SK-N-SH treated with all-trans-retinoic acid at 6 μM for 48 hours (cell line): ENCODE measurements at regions not wholly inside any gene's neighbourhood (a gene's known extent, or its start where the extent isn't known, plus 50 kb on each side); places are given as distances from the start of the nearest gene placed in this dataset.

Experiments
- ARNTL ChIP-seq: fragments of 450-650 bp; formaldehyde crosslinking; IDR thresholded peaks from 2 replicates; pipeline ENCODE4 v1.5.0; 2020; ENCODE audit warnings: low read depth, mild to moderate bottlenecking, moderate library complexity, borderline replicate concordance
- CSDC2 ChIP-seq: fragments of 250-450 bp; sonication (Bioruptor Pico); IDR thresholded peaks from 2 replicates; pipeline ENCODE4 v1.5.0; 2020; ENCODE audit warnings: mild to moderate bottlenecking, moderate library complexity
- ESRRG ChIP-seq: fragments of 250-450 bp; sonication (Bioruptor Pico); IDR thresholded peaks from 2 replicates; pipeline ENCODE4 v1.6.1; 2021; ENCODE audit warnings: mild to moderate bottlenecking
- GLIS3 ChIP-seq: fragments of 250-450 bp; sonication (Bioruptor Pico); IDR thresholded peaks from 2 replicates; pipeline ENCODE4 v1.5.0; 2020; ENCODE audit warnings: mild to moderate bottlenecking, moderate library complexity
- PPARA ChIP-seq: fragments of 250-450 bp; sonication (Bioruptor Pico); IDR thresholded peaks from 2 replicates; pipeline ENCODE4 v1.5.0; 2020; ENCODE audit warnings: mild to moderate bottlenecking, borderline replicate concordance
- RARB ChIP-seq: fragments of 250-450 bp; sonication (Bioruptor Pico); IDR thresholded peaks from 2 replicates; pipeline ENCODE4 v1.8.0; 2021; ENCODE audit warnings: mild to moderate bottlenecking, moderate library complexity
- SNAI2 ChIP-seq: fragments of 250-450 bp; sonication (Bioruptor Pico); IDR thresholded peaks from 2 replicates; pipeline ENCODE4 v1.5.0; 2020; ENCODE audit warnings: mild to moderate bottlenecking, moderate library complexity
- ZFP30 ChIP-seq: fragments of 450-650 bp; formaldehyde crosslinking; IDR thresholded peaks from 2 replicates; pipeline ENCODE4 v1.5.0; 2022; ENCODE audit warnings: mild to moderate bottlenecking, moderate library complexity
- ZNF565 ChIP-seq: fragments of 450-650 bp; formaldehyde crosslinking; conservative IDR thresholded peaks from 2 replicates; pipeline ENCODE4 v1.5.0; 2020; ENCODE audit warnings: low read depth, mild to moderate bottlenecking, moderate library complexity
- TF ChIP-seq, protein P1 (sequence below): fragments of 250-450 bp; sonication (Bioruptor Pico); IDR thresholded peaks from 2 replicates; pipeline ENCODE4 v1.8.0; 2020; ENCODE audit warnings: mild to moderate bottlenecking, moderate library complexity, borderline replicate concordance
- TF ChIP-seq, protein P2 (sequence below): fragments of 250-450 bp; sonication (Bioruptor Pico); IDR thresholded peaks from 2 replicates; pipeline ENCODE4 v1.5.0; 2020; ENCODE audit warnings: mild to moderate bottlenecking, moderate library complexity
- TF ChIP-seq, protein P3 (sequence below): fragments of 250-450 bp; sonication (Bioruptor Pico); IDR thresholded peaks from 2 replicates; pipeline ENCODE4 v1.5.1; 2021; ENCODE audit warnings: mild to moderate bottlenecking, moderate library complexity
- TF ChIP-seq, protein P4 (sequence below): fragments of 250-450 bp; sonication (Bioruptor Pico); IDR thresholded peaks from 2 replicates; pipeline ENCODE4 v1.5.1; 2020; ENCODE audit warnings: low read depth, mild to moderate bottlenecking, moderate library complexity

DNA sequence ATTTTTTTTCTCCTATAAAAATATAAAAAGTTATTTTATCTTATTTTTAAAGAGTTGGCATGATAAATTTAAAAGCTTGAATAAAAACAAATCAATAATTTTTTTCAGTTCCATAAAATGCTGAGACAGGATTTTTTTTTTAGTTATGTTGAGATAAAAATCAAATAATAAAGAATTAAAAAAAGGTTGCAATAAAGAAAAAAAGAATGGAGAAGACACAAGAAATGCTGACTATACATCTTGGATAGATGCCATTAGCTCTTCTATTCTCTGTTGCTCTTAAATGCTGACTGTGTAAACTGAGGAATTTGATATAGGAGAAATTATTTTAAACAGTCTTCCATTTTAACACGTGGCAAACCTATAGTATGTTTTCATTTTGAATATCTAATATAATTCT is 2298.5 kb downstream of the MRPL39 start:
- no peak for TF ChIP-seq PPARA
- no peak for TF ChIP-seq SNAI2 (CRISPR knock-in tag)
- no peak for TF ChIP-seq ZFP30 (CRISPR knock-in tag)
- TF ChIP-seq RARB (CRISPR knock-in tag) = no peak
- TF ChIP-seq, protein P1, sequence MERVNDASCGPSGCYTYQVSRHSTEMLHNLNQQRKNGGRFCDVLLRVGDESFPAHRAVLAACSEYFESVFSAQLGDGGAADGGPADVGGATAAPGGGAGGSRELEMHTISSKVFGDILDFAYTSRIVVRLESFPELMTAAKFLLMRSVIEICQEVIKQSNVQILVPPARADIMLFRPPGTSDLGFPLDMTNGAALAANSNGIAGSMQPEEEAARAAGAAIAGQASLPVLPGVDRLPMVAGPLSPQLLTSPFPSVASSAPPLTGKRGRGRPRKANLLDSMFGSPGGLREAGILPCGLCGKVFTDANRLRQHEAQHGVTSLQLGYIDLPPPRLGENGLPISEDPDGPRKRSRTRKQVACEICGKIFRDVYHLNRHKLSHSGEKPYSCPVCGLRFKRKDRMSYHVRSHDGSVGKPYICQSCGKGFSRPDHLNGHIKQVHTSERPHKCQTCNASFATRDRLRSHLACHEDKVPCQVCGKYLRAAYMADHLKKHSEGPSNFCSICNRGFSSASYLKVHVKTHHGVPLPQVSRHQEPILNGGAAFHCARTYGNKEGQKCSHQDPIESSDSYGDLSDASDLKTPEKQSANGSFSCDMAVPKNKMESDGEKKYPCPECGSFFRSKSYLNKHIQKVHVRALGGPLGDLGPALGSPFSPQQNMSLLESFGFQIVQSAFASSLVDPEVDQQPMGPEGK = no peak
- TF ChIP-seq ESRRG = no peak
- no peak for TF ChIP-seq ARNTL
- TF ChIP-seq, protein P2, sequence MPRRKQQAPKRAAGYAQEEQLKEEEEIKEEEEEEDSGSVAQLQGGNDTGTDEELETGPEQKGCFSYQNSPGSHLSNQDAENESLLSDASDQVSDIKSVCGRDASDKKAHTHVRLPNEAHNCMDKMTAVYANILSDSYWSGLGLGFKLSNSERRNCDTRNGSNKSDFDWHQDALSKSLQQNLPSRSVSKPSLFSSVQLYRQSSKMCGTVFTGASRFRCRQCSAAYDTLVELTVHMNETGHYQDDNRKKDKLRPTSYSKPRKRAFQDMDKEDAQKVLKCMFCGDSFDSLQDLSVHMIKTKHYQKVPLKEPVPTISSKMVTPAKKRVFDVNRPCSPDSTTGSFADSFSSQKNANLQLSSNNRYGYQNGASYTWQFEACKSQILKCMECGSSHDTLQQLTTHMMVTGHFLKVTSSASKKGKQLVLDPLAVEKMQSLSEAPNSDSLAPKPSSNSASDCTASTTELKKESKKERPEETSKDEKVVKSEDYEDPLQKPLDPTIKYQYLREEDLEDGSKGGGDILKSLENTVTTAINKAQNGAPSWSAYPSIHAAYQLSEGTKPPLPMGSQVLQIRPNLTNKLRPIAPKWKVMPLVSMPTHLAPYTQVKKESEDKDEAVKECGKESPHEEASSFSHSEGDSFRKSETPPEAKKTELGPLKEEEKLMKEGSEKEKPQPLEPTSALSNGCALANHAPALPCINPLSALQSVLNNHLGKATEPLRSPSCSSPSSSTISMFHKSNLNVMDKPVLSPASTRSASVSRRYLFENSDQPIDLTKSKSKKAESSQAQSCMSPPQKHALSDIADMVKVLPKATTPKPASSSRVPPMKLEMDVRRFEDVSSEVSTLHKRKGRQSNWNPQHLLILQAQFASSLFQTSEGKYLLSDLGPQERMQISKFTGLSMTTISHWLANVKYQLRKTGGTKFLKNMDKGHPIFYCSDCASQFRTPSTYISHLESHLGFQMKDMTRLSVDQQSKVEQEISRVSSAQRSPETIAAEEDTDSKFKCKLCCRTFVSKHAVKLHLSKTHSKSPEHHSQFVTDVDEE (CRISPR knock-in tag) = no peak
- TF ChIP-seq, protein P3, sequence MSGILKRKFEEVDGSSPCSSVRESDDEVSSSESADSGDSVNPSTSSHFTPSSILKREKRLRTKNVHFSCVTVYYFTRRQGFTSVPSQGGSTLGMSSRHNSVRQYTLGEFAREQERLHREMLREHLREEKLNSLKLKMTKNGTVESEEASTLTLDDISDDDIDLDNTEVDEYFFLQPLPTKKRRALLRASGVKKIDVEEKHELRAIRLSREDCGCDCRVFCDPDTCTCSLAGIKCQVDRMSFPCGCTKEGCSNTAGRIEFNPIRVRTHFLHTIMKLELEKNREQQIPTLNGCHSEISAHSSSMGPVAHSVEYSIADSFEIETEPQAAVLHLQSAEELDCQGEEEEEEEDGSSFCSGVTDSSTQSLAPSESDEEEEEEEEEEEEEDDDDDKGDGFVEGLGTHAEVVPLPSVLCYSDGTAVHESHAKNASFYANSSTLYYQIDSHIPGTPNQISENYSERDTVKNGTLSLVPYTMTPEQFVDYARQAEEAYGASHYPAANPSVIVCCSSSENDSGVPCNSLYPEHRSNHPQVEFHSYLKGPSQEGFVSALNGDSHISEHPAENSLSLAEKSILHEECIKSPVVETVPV (CRISPR knock-in tag) = no peak
- TF ChIP-seq CSDC2 (CRISPR knock-in tag) = no peak
- TF ChIP-seq GLIS3 = no peak
- TF ChIP-seq, protein P4, sequence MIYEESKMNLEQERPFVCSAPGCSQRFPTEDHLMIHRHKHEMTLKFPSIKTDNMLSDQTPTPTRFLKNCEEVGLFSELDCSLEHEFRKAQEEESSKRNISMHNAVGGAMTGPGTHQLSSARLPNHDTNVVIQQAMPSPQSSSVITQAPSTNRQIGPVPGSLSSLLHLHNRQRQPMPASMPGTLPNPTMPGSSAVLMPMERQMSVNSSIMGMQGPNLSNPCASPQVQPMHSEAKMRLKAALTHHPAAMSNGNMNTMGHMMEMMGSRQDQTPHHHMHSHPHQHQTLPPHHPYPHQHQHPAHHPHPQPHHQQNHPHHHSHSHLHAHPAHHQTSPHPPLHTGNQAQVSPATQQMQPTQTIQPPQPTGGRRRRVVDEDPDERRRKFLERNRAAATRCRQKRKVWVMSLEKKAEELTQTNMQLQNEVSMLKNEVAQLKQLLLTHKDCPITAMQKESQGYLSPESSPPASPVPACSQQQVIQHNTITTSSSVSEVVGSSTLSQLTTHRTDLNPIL (CRISPR knock-in tag) = no peak
- TF ChIP-seq ZNF565 (CRISPR knock-in tag) = no peak
